GM12874 (cell line): ENCODE measurements at regions not wholly inside any gene's neighbourhood (a gene's known extent, or its start where the extent isn't known, plus 50 kb on each side); places are given as distances from the start of the nearest gene placed in this dataset.

Source experiments
- TF ChIP-seq, protein P1 (sequence below): IDR thresholded peaks from 2 replicates; pipeline ENCODE4 v1.5.1; 2011; ENCODE audit warnings: low read depth, mild to moderate bottlenecking, control low read depth, low read length, moderate library complexity; ENCODE audit not compliant: insufficient read depth

DNA sequence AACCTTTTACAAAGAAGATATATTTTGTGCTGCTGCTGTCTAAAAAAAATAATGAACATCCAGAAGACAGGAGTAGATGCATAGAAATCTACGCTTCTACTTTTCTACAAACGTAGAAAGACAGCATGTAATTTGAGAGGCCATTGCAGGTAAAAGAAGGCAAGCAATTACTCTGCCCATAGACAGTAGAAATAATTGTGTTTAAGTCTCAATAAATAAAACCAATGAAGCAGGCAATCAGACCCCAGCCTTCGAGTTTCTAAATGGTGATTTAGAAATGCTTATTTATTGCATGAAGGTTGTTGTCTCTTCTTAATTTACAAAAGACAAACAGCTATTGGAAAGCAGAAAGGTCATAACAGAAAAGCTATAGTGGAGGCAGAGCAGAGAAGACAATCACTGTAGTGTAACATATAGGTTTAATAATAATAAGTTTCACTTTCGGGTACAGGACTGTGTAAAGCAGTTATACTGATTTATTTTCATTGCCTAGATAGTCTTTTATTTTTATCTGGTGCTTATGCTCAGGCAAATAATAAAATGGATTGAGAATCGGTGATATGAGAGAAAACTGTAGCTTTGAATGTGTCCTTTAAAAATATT is 123.0 kb upstream of the TACR3 start:
- TF ChIP-seq, protein P1, sequence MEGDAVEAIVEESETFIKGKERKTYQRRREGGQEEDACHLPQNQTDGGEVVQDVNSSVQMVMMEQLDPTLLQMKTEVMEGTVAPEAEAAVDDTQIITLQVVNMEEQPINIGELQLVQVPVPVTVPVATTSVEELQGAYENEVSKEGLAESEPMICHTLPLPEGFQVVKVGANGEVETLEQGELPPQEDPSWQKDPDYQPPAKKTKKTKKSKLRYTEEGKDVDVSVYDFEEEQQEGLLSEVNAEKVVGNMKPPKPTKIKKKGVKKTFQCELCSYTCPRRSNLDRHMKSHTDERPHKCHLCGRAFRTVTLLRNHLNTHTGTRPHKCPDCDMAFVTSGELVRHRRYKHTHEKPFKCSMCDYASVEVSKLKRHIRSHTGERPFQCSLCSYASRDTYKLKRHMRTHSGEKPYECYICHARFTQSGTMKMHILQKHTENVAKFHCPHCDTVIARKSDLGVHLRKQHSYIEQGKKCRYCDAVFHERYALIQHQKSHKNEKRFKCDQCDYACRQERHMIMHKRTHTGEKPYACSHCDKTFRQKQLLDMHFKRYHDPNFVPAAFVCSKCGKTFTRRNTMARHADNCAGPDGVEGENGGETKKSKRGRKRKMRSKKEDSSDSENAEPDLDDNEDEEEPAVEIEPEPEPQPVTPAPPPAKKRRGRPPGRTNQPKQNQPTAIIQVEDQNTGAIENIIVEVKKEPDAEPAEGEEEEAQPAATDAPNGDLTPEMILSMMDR = no peak

DNA sequence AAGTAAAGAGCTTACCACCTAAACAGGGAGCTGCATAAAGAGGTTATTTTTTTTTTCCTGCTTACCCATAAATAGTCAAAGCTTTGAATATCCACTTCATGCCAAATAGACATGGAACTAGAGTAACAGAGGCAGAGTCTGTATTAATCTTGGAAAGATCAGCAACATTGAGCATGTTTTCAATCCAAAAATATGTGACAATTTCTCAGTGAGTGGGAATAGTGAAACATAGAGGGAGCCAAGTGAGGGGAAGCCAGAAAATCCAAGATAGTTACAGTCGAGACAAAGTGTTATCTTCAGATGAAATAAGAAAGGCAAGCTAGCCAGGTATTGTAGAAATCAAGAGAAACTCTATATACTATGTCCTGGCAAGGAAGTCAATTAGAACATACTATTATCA is 122.3 kb upstream of the TACR3 start:
- TF ChIP-seq, protein P1 = no peak

DNA sequence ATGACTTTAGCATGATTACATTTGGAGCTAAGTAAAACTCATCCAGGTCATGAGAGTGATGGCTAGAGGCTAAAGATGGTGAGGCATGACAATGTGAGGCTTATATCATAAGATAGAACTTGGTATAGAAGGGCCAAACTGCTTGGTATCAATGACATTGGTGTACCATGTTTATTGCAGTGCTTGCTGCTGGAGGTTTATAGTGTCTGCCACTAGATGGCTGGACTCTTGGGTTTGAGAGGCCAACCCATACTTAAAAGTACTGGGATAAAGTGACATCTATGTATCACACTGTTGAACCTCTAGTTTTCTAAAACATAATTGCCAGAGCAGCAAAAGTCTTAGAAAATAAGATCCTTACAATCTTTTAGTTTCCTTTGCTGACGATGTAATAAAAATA is 83.0 kb upstream of the TACR3 start:
- TF ChIP-seq, protein P1 = peak; percentile 27; the same call in 1 of the 2 replicates

DNA sequence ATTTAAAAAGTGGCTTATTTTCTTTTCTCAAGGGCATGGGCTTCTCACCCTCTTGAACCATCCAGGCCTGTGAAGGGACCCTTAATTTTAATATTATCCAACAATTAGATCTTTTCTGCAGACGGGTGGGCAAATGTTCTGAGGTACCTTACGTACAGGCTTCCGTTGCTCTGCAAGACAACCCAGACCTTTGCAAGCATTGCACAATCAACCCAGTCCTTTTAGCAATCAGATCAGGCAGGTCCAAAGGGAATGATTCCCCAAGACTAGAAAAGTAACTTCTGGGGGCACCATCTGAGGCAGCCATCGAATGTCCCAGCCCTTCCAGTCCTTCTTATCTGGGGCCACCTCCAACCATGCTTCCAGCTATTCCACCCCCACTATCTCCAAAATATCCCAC is 67.3 kb upstream of the TACR3 start:
- TF ChIP-seq, protein P1 = no peak

DNA sequence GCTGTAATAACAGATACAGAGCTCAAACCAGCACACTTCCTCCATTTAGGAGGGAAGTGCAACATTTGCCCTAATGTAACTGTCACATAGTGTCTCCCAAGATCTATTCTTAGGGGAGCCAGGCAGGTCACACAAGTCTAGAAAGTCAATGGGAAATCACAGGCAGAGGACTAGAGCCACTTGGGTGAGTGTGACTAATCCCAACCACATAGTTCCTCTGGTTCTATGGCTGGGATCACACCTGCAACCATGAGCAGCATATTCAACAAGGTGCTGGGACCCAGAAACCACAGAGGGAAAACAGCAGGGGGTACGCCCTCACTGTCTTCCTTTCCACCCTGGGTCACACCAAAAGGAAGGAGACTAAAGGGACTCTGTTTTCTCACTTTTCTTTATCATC is 66.8 kb upstream of the TACR3 start:
- TF ChIP-seq, protein P1 = no peak

DNA sequence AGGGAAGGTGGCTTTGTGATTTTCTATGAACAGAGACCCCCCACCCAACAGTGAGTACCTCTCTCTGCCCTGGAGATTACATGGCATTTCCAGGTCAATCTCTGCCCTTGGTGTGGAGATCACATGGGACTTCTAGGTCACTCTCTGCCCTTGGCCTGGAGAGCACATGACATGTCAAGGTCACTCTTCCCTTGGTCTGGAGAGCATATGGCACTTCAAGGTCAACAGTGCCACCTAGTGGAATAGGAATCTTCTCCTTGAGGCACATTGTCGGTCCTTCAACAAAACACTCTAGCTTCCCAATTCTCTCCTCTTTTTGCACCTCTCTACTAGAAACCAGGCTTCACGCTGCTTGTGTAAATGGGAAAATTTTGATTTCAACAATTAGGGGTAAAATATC is 66.2 kb upstream of the TACR3 start:
- TF ChIP-seq, protein P1 = peak; percentile 57

DNA sequence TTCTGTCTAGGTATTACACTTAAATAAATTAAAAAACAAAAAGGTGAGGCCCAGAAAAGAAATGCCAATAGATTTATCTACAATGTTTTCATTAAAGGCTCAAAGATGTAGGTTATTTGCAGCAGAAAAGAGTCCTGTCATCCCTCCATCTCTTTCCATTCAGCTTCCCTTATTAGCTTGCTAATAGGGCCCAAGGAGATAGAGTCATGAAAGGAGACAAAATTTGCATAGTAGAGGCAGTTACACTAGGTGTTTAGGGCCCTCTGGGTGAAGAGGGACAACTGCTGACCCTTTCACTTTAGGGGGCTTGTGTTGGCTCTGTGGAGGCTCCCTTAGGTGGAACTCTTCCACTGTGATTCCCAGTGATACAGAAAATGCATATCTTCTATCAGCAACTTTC is 58.4 kb upstream of the TACR3 start:
- TF ChIP-seq, protein P1 = no peak

DNA sequence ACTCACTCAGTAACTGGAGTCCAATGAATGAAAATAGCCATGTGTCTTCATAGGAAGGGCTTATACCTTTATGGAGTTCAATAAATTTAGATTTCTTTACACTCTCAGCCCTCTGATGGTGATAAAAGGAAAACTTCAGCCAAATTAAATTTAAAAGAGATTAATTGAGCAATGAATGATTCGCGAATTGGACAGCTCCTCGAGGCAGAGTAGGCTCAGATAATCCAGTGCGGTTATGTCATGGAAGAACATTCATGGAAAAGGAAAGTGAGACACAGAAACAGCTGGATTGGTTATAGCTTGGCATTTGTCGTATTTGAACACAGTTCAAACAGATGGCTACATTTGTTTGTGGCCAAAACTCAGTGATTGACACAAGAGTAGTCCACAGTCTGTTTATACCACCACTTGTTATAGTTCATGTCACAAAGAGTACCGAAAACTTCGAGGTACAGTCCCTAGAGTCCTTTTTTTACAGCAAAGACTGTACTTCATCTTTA is 54.6 kb upstream of the TACR3 start:
- TF ChIP-seq, protein P1 = no peak
